NCI-H1105 (cell line): ENCODE measurements at regions not wholly inside any gene's neighbourhood (a gene's known extent, or its start where the extent isn't known, plus 50 kb on each side); places are given as distances from the start of the nearest gene placed in this dataset.

Source experiments
- DNase-seq: peaks from one replicate; lab custom pipeline; 2025; lab: John Stamatoyannopoulos, UW

DNA sequence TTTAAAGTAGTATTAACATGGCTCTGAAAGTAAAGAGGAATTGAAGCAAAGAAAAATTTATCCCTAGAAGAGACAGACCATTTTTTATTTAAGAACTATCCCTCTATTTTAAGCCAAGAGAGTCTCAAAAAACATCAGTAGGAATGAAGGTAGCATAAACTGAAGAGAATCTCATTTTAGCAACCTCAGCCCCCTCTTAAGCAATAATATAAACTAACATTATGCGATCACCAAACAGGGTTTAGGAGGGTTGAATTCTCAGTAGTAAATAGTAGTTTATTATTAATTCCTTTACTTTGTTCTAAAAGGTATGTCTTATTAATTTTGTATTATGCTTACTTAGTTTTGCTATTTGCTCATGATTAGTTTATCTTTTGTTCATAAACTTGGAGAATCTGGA, 287.4 kb downstream of the CDK5RAP2 start:
- DNase-seq: no peak

DNA sequence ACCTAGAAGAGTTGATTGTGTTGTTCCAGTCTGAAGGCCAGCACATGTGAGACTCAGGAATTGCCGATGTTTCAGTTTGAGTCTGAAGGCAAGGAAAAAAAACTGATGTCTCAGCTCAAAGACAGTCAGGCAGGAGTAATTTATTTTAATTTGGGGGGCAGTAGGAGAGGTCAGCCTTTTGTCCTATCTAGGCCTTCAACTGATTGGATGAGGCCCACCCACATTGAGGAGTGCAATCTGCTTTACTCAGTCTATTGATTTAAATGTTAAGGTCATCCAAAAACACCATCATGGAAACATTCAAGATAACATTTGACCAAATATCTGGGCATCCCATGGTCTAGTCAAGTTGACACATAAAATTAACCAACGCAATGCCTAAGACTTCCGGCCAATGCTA, 288.9 kb downstream of the CDK5RAP2 start:
- DNase-seq: no peak

DNA sequence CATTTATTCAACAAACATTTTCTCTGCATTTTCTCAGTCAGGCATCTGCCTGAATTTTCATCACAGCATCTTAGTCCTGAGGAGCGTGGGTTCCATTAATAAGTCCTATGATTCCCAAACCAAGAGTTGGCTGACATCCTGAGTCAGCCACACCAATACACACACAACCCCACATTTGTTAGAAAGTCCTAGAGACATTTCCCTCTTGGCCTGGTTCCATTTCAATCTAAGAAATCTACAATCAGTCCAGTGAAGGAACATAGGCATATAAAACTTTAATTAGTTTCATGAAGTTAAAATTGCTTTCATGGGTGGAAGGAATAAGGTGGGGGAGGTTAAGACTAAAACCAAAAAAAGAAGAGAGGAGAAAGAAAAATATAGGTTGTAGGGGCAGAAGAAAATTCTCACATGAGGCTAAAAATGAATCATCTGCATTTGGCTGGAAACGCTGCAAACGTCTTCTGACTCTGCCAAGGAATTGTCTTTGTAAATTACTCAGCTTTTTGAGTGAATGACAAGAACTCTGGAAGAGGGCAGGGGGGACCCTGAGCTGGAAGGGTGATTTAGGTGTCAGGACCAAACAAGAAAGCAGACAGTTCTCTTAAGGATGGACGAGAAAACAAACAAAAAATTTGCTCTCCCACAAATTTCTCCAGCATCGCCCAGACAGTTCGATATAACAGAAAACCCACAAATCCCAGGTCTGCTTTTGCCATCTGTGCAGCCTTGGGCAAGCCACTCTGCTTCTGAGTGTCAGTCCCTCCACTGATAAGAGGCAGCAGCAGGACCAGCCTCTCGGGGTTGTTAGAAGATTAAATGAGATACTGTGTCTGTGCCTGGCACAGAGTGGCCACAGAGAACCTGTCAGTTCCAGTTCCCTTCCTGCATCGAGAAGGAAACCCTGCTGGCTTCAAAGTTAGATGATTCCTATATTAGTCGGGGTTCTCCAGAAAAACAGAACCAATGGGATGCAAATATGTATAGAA, 289.7 kb downstream of the CDK5RAP2 start:
- no peak for DNase-seq

DNA sequence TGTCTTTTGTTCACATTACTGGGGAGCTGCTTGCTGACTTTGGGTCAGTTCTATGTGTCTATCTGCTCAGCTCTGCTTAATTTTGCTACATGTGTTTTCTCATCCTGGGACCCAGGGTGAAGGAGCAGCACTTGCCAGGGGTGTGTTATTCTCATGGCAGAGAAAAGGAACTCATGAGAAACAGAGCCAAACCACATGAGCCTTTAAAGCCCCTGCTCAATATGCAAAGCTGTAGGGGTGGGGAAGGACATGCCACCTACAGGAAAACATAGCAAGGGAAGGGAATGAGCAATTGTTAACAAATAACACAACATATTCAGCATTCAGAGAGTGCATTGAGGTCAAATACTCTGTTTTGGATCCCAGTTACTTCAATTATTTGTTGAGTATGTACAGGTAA, 290.9 kb downstream of the CDK5RAP2 start:
- no peak for DNase-seq

DNA sequence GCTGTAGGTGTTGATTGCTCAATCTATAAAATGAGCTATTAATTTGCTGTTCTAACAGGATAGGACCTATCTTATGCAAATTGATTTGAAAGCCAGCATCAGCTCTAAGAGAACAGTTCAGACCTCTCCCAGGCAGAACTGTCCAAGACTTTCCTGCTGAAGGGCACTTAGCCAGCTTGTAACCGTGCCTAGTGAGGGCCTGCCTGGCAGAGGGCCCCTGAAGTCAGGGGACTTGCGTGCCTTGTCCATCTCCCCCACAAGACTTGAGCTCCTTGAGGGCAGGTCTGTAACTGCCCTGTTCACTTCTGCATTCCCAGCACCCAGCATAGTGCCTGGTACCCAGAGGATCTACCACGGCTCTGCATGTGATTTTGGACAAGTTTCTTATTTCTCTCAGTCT, 293.4 kb downstream of the CDK5RAP2 start:
- no peak for DNase-seq

DNA sequence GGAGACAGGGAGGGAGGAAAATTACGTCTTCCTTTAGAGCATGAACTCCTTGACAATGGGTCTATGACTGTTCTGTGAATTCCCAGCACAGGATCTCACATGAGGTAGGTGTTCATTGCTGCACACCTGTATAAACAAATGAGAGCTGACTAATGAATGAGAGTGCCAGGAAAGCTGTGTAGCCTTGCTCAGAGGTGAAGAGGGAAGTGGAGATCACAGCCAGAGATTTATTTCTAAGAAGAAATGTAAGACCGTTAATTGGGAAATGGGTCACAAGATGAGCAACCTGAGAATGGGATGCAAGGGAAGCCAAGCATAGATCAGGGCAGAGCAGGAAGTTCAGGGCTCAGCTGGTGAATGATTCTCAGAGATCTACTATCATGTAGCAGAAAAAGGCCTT, 295.1 kb downstream of the CDK5RAP2 start:
- no peak for DNase-seq

DNA sequence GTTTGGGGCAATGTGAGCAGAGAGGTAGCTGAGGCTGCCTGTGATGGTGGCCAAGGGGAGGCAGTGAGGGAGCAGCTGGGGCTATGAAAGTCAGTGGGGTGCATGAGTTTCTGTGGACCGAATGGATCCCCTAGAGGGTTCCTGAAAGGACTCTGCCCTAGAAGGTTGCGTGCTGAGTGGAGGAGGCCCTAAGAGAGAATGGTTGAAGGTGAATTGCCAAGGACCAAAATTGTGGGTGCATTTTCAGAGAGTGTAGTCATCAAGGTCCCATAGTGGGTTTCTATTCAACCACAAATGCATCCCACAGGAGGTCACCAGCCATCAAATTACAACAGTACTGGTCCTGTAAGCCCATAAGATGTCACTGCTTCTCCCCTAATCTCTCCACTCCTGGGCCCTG, 298.3 kb downstream of the CDK5RAP2 start:
- DNase-seq: no peak

DNA sequence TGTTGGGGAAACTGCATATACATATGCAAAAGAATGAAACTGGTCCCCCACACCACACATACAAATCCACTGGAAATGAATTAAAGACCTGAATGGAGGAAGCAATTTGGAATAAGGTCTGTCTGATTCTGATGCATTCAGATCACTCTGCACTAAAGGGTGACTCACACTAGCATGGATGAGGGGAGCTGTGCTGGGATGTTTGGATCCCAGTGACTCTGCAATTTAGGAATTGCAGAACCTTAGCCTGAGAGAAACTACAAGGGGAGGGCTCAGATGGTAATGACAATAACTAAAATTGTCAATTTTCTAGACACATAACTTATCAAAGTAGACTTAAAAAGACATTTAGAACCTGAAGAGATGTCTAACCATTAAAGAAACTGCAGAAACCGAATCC, 312.0 kb downstream of the CDK5RAP2 start:
- no peak for DNase-seq

DNA sequence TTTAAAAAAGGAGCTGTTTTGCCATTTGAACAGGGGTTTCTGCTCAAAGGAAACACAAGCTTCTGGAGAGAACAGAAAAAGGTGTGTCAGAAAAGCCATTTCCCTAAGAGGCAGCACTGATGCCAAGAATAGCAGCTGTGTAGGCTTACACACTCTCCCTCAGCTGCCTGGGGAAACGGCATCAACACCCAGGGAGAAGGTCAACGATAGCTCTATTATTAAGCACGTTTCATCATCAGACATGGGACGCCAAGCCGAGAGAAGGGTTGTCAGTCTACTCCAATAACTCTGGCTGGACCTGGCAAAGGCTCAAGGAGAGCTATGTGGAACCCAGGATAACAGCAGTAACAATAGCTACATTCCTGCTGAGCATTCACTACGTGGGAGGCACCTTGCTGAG, 314.2 kb downstream of the CDK5RAP2 start:
- no peak for DNase-seq

DNA sequence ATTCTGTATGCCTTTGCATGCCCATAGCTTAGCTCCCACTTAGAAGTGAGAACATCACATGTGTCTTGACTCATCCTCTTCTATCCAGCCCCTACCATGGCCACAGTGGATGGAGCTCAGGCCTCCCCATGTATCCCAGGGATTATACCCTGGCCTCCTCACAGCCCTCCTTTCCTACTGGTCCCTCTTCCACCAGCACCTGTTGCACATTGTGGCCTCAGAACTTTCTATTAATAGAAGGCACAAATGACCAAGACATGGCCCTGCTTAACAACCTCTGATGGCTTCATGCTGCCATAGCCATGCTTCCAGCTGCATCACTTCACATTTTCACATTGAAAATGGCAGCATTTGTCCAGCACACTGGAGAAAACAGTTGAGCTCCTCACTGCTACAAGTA, 315.4 kb downstream of the CDK5RAP2 start:
- no peak for DNase-seq

DNA sequence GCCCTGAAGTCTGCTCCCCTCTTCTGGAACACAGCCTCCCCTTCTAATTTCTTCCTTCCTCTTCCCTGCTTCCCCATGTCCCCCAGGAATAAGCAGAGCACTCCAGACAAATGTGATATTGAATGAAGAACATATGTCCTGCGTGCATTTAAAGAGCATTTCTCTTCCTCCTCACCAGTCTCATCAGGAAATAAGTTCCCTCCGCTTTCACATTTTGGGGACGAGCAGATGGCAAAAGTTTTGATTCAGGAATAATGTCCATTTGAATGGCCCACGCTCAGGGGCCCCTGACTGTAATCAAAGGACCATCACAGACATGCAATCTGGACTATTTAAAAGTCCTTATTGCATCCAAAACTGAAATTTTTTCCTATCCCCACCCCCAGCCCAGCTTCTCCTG, 316.1 kb downstream of the CDK5RAP2 start:
- DNase-seq: no peak

DNA sequence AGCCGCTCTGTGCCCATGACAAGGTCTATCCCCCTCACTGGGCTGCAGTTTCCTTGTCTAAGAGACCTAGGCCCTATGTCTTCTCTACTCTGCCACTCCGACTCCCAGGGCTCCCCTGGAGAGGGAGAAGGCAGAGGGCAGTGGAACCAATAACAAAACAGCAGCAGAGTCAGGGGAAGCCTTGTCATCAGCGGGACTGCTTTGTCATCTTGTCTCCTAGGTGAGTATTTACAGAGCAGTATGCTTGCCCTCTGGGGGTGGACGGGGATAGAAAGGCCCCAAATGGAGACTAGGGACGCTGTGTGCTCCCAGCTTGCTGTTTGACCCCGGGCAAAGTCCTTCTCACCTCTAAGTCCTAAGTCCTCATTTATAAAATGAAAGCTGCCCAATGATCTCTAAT, 318.5 kb downstream of the CDK5RAP2 start:
- no peak for DNase-seq

DNA sequence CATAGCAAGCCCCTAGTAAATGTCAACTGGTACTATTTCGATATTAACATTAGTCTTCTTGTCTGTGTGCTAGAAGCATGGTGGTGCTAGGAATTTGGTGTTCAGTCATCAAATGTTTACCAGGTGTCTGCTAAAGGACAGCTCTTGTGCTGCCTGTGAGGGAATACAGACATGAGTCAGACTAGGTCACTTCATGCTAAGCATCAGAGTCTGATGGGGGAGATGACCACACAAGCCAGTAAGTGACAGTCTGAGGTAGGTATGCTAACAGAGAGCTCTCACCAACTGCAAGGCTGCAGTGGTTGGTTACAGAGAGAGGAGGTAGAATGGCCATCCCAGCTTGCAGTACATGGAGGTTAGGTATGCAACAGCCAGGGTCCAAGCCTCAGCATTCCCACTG, 320.9 kb downstream of the CDK5RAP2 start:
- no peak for DNase-seq

DNA sequence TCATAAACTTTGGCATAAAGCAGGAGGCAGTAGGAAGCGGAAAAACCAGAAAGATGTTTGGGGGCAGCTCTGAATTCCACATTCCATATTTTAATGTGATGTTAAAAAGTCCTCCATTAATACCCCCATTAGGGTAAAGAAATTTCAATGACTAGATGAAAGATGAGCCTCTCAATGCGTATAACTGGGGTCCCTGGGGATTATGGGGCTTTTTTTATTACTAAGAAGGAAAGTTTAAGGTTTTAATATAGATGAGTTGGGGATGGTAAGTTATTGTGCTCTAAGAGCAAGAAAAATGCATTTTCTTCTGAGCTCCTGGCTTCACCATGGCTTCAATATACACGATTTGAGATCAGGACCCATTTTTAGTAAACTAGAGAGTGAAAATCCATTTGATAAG, 321.9 kb downstream of the CDK5RAP2 start:
- no peak for DNase-seq

DNA sequence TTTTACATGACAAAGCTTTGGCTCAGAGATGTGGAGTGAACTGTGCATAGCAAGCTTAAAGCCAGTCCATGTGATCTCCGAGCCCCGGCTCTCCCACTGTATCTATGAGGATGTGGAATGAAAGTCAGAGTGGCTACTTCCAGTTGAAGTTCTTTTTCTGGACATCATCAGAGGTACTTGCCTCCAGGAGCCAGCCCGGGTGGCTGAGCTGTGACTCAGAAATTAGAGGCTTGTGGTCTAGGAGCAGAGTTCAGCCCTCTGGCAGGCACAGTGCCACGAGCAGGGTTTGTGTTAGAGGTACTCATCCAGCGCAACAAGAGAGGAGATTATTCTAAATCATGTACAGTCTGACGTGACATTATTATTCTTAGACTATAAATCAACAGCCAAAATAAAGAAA, 322.5 kb downstream of the CDK5RAP2 start:
- no peak for DNase-seq

DNA sequence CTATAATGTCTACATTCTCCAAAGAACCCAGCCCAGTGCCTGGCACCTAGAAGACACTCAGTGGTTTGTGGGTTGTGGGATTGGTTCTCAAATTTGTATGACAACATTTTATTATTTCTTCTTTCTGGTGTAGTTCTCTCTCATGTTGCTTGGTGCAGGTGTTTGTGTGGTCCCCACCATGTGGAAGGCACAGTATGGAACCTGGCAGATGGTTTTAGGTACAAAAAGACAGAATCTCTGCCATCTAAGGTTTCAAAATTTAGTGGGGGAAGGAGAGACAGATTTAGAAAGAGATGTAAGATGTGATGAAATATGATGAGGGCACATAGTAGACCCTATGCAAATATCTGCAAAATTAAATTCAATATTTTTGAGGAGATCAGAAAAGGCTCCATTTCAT, 323.8 kb downstream of the CDK5RAP2 start:
- DNase-seq: no peak

DNA sequence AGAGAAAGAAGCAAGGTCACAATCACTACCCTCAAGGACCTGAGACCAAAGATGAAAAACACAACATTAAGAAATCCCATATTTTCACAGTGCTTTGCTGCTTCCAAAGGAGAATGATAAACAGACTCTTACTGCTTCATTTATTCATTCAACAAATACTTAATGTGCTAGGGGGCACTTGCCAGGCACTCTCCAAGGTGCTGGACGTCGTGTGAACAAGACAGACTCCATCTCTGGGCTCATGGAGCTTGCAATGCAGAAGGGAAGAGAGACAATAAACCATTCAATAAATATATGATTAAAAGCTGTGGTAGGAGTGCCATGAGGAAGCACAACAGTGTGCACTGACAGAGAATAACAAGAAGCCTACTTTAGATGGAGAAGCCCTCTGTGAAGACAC, 327.7 kb downstream of the CDK5RAP2 start:
- no peak for DNase-seq

DNA sequence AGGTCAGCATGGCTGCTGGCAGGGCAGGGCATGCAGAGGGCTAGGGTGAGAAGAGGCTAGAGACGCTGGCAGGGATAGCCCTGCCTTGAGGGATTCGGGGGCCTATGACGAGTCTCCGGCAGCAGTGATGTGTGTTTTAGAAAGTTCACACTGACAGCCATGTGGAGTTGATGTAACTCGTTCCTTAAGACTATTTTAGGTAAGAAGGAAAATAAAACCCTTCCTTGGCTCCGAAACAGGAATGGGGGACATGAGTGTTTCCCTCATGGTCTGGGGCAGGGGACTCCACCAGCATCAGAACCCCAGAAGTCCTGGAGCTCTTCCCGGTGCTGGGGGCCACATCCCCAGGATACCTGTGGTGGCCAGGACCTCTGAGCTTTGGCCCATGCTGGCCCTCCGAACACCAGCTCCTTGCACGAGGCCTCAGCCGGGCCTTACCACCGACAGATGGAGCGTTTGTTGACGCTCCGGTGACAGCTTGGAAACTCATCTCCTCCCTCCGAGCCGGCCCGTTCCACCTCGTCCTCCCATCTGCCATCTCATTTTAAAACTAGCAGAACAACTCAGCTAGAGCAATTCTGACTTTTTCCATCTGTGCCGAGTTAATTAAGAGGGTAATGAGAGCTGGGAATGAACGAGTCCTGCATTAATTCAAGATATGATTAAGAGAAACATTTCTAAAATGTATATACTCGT, 337.7 kb downstream of the CDK5RAP2 start:
- no peak for DNase-seq

DNA sequence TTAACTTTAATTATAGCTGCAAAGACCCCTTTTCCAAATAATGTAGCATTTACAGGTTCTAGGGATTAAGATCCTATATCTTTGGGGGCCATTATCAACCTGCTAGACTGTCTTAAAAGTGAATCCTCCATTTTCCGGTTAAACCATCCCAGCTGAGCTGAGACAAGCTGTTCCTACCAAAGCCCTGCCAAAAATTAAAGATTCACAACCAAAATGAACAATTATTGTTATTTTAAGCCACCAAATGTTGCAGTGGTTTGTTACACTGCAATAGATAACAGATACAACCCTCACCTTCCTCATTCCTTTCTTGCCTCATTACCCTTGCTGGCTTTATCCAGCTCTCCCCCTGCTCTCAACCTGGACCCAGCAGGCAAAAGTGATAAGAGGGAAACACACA, 343.4 kb downstream of the CDK5RAP2 start:
- no peak for DNase-seq

DNA sequence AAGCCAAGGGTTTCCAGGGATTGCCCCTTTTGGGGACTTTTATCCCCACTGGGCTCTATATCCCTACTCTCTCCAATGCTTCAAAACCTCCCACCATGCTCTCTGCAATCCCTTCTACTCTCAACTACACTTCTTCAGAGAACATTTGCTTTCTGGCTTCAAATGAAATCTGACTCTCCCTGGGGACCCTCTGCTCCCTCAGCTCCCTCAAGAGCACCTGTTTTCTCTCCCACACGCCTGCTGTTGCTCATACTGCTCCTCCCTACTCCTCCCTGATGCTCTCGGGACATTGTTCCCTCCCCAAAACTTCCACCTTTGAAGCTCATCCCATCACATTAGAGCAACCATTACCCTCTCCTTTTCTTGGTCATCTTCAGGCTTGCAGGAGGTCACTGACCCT, 344.9 kb downstream of the CDK5RAP2 start:
- no peak for DNase-seq

DNA sequence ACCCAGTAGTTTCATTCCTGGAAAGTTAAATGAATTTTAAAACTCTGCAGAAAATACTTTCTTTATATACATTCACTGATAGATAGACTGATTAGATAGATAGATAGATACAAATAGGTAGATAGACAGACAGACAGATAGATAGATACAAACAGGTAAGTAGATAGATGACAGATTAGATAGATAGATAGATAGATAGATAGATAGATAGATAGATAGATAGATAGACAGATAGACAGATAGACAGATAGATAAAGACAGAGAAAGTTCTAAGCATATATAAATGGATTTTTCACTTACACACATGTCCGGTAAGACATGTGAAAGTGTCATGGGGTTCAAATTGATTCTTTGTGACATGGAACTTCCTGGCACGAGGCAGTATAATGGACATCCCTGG, 349.7 kb downstream of the CDK5RAP2 start:
- DNase-seq: no peak

DNA sequence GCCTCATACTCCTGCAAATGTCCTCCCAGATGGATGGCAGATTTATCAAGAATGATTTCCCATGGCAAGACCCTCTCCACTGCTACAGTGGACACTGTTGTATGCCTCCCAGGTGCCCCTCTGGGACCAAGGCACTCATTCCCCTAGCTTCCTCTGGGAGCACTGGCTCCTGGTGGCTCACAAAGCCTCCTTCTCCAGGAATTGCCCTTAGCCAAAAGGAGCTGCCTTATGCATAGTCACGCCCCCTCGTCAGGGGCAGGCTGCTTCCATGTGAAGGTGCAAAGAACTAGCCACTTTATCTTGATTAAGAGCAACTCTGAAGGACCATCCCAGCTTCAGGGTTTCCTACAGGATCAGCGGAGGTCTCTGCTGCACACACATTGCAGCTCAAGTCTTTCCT, 358.1 kb downstream of the CDK5RAP2 start:
- no peak for DNase-seq

DNA sequence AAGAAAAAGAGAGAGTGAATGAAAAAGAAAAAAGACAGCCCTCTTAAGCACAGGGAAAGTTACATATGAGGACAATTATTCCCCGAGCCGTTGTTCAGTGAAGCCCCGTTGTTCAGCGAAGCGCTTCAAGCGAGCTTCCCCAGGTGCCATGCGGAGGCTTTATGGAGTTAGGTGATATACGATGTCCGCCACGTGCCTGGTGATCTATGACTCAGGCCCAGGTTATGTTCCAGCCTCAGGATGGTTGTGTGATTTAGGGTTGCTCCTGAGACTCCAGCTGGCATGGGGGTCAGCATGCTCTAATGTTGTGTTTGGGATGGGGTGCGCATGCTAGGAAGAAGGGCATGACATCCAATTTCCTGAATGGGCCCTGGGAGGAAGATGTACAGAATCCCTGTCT, 365.6 kb downstream of the CDK5RAP2 start:
- DNase-seq: no peak

DNA sequence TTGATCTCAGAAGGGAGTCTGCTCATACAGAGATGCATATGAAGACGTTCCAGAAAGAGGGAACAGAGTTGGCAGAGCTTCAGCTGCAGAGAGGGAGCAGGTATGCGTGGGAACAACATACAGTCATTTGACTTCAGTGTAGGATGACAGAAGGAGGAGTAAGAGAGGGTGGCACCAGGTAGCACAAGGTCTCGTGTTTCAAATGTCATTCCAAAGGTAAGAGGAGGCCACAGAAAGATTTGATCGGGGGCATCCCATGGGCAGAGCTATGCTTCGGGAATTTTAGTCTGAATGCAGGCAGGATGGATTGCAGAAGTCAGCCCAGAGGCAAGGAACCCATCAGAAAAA, 367.1 kb downstream of the CDK5RAP2 start:
- DNase-seq: no peak
